GM19023 (cell line): ENCODE measurements at regions not wholly inside any gene's neighbourhood (a gene's known extent, or its start where the extent isn't known, plus 50 kb on each side); places are given as distances from the start of the nearest gene placed in this dataset.

ENCODE experiments used
- ATAC-seq: cut with Tn5 transposase; IDR thresholded peaks from one replicate; pipeline ENCODE4 v1.9.1; 2021; ENCODE audit warnings: mild to moderate bottlenecking, moderate library complexity; ENCODE audit not compliant: unreplicated experiment

- no peak for ATAC-seq
Observed at GRCh38 chr19:16022251-16022650, 54.0 kb upstream of the TPM4 start.

DNA sequence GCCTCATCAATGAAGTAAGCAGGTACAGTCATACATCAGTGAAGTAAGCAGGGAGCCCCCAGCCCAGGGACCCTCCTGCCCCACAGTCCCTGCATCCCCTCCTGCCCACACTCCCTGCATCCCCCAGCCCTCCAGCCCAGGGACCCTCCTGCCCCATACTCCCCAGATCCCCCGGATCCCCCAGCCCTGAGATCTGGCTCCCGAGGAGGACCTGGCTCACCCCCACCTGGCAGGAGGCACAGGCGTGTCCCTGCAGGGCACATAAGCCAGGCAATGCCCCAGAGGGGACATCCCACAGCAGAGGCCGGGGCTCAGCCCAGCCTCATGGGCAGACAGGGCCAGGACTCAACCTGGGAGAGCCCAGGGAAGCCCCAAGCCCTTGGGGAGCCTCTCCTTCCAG, 53.6 kb upstream of the TPM4 start:
- ATAC-seq = no peak

- no peak for ATAC-seq
Observed at GRCh38 chr19:16023146-16023915, 53.0 kb upstream of the TPM4 start.

DNA sequence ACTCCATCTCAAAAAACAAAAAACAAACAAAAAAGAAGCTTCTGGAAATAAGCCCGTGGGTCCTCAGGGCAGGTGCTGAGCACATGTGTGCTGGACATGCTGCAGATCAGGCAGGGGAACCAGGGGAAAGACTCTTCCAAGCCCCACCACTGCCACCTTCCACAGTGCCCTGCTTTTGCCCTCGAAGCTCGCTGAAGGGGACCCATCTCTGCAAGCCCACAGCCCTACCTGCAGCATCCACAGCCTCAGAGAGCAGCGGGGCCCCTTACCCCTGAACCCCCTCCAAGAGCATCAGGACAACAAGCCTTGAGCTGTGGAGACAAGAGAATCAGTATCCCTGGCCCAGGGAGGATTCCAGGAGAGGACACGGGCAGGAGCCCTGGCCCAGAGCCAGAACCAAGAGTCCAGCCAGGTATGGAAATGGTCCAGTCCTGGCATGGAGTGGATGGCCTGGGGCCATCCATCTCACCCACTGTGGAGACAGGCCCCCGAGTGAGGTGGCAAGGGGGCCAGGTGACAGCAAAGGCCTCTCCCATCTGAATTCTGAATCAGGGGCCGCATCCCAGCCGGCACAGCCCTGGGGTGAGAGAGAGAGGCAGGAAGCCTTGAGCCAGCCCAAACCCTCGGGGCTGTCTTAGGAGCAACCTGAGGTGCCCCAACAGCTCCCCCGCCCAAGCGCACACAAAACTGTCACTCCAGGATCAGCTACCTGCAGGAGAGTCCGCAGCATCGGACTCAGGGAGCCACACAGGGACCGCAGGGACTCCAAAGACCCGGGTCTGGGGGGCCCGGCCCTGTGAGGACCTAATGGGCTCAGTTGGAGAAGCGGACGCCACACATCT, 51.8 kb upstream of the TPM4 start:
- no peak for ATAC-seq

GRCh38 chr19:16025108-16026101, 50.9 kb upstream of the TPM4 start:
- no peak for ATAC-seq

- ATAC-seq = no peak
Observed at GRCh38 chr19:16026131-16026530, 50.2 kb upstream of the TPM4 start.
